ENCODE measurements at regions not wholly inside any gene's neighbourhood (a gene's known extent, or its start where the extent isn't known, plus 50 kb on each side); places are given as distances from the start of the nearest gene placed in this dataset.

DNA sequence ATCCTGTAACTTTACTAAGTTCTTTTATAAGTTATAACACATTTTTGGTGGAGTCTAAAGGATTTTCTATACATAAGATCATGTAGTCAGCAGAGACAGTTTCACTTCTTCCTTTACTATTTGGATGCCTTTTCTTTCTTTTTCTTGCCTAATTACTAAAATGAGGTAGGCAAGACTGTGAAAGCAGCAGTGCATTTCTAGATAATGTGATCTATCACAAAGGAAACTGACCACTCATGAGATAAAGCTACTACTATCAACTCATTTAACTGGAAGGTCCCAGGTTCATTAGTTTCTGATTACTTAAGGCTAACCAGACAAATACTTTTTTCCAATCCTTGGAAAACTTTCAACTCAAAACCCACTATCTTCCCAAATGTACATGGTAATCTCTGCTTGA lies 196.2 kb upstream of the E2F8 start:
- H3K27me3 ChIP-seq (ENCODE audit: insufficient read depth, low read length), result peaks cover 3% of the 10 kb centered on the region
- H3K9ac ChIP-seq (ENCODE audit: low read length), result no peak overlapping the region
- Mint-ChIP-seq H3K36me3 (ENCODE audit: low read depth, unreplicated experiment) (no peaks in the 10 kb centered on the region), H3K27me3 (ENCODE audit: low read depth, unreplicated experiment) (peaks cover 8% of the 10 kb centered on the region), H3K4me1 (ENCODE audit: low read depth, unreplicated experiment) (peaks cover 17% of the 10 kb centered on the region), H3K27ac (ENCODE audit: unreplicated experiment) (no peak overlapping the region), H3K4me3 (ENCODE audit: unreplicated experiment) (no peak overlapping the region), H3K9me3 (ENCODE audit: unreplicated experiment) (no peaks in the 10 kb centered on the region)
- no peaks in the 10 kb centered on the region for H4K20me1 ChIP-seq (ENCODE audit: insufficient read depth, low read length)
- no peaks in the 10 kb centered on the region for H3K9me3 ChIP-seq (ENCODE audit: insufficient read depth, low read depth, low read length)
- TF ChIP-seq EZH2 (IDR thresholded peaks at IDR 0.05; ENCODE audit: insufficient read depth, low read length), result no peak
- TF ChIP-seq, protein P1, sequence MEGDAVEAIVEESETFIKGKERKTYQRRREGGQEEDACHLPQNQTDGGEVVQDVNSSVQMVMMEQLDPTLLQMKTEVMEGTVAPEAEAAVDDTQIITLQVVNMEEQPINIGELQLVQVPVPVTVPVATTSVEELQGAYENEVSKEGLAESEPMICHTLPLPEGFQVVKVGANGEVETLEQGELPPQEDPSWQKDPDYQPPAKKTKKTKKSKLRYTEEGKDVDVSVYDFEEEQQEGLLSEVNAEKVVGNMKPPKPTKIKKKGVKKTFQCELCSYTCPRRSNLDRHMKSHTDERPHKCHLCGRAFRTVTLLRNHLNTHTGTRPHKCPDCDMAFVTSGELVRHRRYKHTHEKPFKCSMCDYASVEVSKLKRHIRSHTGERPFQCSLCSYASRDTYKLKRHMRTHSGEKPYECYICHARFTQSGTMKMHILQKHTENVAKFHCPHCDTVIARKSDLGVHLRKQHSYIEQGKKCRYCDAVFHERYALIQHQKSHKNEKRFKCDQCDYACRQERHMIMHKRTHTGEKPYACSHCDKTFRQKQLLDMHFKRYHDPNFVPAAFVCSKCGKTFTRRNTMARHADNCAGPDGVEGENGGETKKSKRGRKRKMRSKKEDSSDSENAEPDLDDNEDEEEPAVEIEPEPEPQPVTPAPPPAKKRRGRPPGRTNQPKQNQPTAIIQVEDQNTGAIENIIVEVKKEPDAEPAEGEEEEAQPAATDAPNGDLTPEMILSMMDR (IDR thresholded peaks at IDR 0.05; ENCODE audit: insufficient read depth, low read depth, low read length), result no peak
- no peaks in the 10 kb centered on the region for H3K79me2 ChIP-seq (ENCODE audit: insufficient read depth, low read length)
- H3K4me3 ChIP-seq (ENCODE audit: insufficient read depth, low read depth, low read length), result no peak overlapping the region
- DNase-seq (ENCODE audit: low read depth), result no peak
- H3K27ac ChIP-seq (ENCODE audit: low read depth, low read length), result no peak overlapping the region
- no peak overlapping the region for H3K4me2 ChIP-seq (ENCODE audit: low read length)
- no peak overlapping the region for H2AFZ ChIP-seq (ENCODE audit: low read depth, low read length)
- H3K36me3 ChIP-seq (ENCODE audit: insufficient read depth, low read length), result no peaks in the 10 kb centered on the region
- no peak for FAIRE-seq
- peaks cover 21% of the 10 kb centered on the region for H3K4me1 ChIP-seq (ENCODE audit: insufficient read depth, low read length)

DNA sequence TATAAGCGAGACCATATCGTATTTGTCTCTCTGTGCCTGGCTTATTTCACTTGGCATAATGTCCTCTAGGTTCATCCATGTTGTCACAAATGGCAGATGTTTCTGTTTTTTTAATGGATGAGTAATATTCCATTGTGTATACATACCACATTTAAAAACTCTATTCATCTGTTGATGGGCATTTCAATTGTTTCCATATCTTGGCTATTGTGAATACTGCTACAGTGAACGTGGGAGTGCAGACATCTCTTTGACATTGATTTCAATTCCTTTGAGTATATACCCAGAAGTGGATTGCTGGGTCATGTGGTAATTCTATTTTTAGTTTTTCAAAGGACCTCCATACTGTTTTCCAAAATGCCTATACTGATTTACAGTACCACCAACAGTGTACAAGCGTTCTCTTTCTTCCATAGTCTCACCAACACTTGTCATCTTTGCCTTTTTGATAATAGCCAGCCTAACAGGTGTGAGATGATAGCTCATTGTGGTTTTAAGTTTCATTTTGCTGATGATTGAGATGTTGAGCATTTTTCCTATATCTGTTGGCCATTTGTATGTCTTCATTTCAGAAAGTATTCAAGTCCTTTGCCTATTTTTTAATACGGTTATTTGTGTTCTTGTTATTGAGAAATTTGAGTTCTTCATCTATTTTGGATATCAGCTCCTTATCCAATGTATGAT lies 194.7 kb upstream of the E2F8 start:
- Histone ChIP-seq H2AFZ (ENCODE audit: low read depth, low read length) (no peak overlapping the region), H3K4me2 (ENCODE audit: low read length) (no peak overlapping the region), H3K27ac (ENCODE audit: low read depth, low read length) (no peak overlapping the region), H4K20me1 (ENCODE audit: insufficient read depth, low read length) (no peaks in the 10 kb centered on the region), H3K4me3 (ENCODE audit: insufficient read depth, low read depth, low read length) (no peak overlapping the region), H3K79me2 (ENCODE audit: insufficient read depth, low read length) (no peaks in the 10 kb centered on the region), H3K4me1 (ENCODE audit: insufficient read depth, low read length) (peaks cover 16% of the 10 kb centered on the region), H3K36me3 (ENCODE audit: insufficient read depth, low read length) (no peaks in the 10 kb centered on the region), H3K9ac (ENCODE audit: low read length) (no peak overlapping the region), H3K27me3 (ENCODE audit: insufficient read depth, low read length) (peaks cover 13% of the 10 kb centered on the region), H3K9me3 (ENCODE audit: insufficient read depth, low read depth, low read length) (no peaks in the 10 kb centered on the region)
- Mint-ChIP-seq H3K27me3 (ENCODE audit: low read depth, unreplicated experiment) (peaks cover 19% of the 10 kb centered on the region), H3K36me3 (ENCODE audit: low read depth, unreplicated experiment) (no peaks in the 10 kb centered on the region), H3K27ac (ENCODE audit: unreplicated experiment) (no peak overlapping the region), H3K9me3 (ENCODE audit: unreplicated experiment) (no peaks in the 10 kb centered on the region), H3K4me1 (ENCODE audit: low read depth, unreplicated experiment) (peaks cover 7% of the 10 kb centered on the region), H3K4me3 (ENCODE audit: unreplicated experiment) (no peak overlapping the region)
- TF ChIP-seq, protein P1 (IDR thresholded peaks at IDR 0.05; ENCODE audit: insufficient read depth, low read depth, low read length), result no peak
- TF ChIP-seq EZH2 (IDR thresholded peaks at IDR 0.05; ENCODE audit: insufficient read depth, low read length), result no peak
- FAIRE-seq (no peak), DNase-seq (ENCODE audit: low read depth) (no peak)

DNA sequence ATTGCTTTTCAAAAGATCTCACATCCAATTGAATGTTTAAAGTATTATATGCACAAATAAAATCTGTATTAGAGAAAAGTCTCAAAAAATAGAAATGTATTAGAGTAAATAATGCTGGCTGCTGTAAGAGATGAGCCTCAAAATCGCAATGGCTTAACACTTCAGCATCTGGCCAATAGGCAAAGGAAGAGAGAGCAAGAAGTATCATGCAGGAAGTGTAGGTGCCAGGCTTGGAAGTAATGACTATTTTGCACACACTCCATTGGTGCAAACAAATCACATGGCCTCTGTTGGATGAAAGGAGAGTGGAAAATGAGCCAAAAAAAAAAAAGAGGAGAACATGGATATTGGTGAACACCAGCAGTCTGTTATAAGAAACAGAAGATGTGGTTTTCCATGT lies 193.0 kb upstream of the E2F8 start:
- Histone ChIP-seq H3K4me2 (ENCODE audit: low read length) (no peak overlapping the region), H3K9ac (ENCODE audit: low read length) (no peak overlapping the region), H4K20me1 (ENCODE audit: insufficient read depth, low read length) (no peaks in the 10 kb centered on the region), H3K4me3 (ENCODE audit: insufficient read depth, low read depth, low read length) (no peak overlapping the region), H3K9me3 (ENCODE audit: insufficient read depth, low read depth, low read length) (no peaks in the 10 kb centered on the region), H3K79me2 (ENCODE audit: insufficient read depth, low read length) (no peaks in the 10 kb centered on the region), H2AFZ (ENCODE audit: low read depth, low read length) (no peak overlapping the region), H3K27ac (ENCODE audit: low read depth, low read length) (no peak overlapping the region), H3K36me3 (ENCODE audit: insufficient read depth, low read length) (no peaks in the 10 kb centered on the region), H3K27me3 (ENCODE audit: insufficient read depth, low read length) (peaks cover 20% of the 10 kb centered on the region), H3K4me1 (ENCODE audit: insufficient read depth, low read length) (peaks cover 16% of the 10 kb centered on the region)
- no peaks in the 10 kb centered on the region for H3K9me3 Mint-ChIP-seq (ENCODE audit: unreplicated experiment)
- H3K4me1 Mint-ChIP-seq (ENCODE audit: low read depth, unreplicated experiment), result peaks cover 7% of the 10 kb centered on the region
- TF ChIP-seq, protein P1 (IDR thresholded peaks at IDR 0.05; ENCODE audit: insufficient read depth, low read depth, low read length), result no peak
- TF ChIP-seq EZH2 (IDR thresholded peaks at IDR 0.05; ENCODE audit: insufficient read depth, low read length), result no peak
- peaks cover 31% of the 10 kb centered on the region for H3K27me3 Mint-ChIP-seq (ENCODE audit: low read depth, unreplicated experiment)
- H3K27ac Mint-ChIP-seq (ENCODE audit: unreplicated experiment), result no peak overlapping the region
- no peak overlapping the region for H3K4me3 Mint-ChIP-seq (ENCODE audit: unreplicated experiment)
- no peaks in the 10 kb centered on the region for H3K36me3 Mint-ChIP-seq (ENCODE audit: low read depth, unreplicated experiment)
- FAIRE-seq, result no peak
- DNase-seq (ENCODE audit: low read depth), result no peak
